ENCODE measurements at regions not wholly inside any gene's neighbourhood (a gene's known extent, or its start where the extent isn't known, plus 50 kb on each side); places are given as distances from the start of the nearest gene placed in this dataset.

- no peak for TF ChIP-seq EZH2 (IDR thresholded peaks at IDR 0.05; ENCODE audit: low read length, unreplicated experiment)
- no peak for TF ChIP-seq CTCF (conservative IDR thresholded peaks at IDR 0.05; ENCODE audit: low read depth, low read length)
- TF ChIP-seq EZH2phosphoT487 (IDR thresholded peaks at IDR 0.05; ENCODE audit: borderline replicate concordance, low read length), result no peak
Observed at GRCh38 chr1:87273291-87273690, 55.4 kb upstream of the LMO4 start.
